SIG-M5 treated with dmso at 0.1 percent for 504 hours (cell line): ENCODE measurements at regions not wholly inside any gene's neighbourhood (a gene's known extent, or its start where the extent isn't known, plus 50 kb on each side); places are given as distances from the start of the nearest gene placed in this dataset.

Source experiments
- DNase-seq: peaks from one replicate; lab custom pipeline; 2025; ENCODE audit not compliant: unreplicated experiment; lab: John Stamatoyannopoulos, UW

GRCh38 chr14:86505808-86506207 lies 975.9 kb downstream of the FLRT2 start:
- DNase-seq: no peak

DNA sequence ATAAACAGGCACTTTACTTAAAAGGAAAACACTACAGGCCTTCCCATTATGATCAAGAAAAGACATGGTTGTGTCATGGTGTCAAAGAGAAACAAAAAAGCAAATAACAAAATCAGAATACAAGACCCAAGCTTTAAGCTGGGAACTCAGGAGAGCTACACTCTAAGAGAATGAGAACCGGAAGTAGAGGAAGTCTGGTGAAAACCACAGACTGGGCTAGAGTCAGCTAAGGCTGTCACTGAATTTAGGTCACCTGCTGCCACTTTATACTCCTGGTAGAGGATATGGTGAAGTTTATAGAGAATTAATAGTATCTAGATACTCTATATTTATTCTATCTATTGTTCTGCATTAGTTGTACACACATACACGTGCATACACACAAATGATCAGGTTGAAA lies 971.7 kb downstream of the FLRT2 start:
- no peak for DNase-seq

DNA sequence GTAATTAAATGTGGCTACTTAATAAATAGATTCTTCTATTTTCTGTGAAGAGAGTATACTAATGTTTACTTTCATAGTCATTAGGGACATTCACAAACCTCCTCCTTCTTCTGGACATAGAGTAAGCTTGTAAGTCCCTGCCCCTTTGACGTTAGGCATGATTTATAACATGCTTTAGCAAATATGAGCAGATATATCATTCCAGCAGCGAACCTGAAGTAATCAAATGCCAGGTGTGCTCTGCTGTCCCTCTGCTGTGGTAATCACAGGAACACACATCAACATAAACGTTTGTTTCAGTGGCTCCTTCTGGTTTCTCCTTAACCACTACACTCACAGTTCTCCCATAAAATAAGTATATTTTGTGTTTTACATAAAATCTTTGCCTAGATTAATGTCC lies 961.8 kb downstream of the FLRT2 start:
- DNase-seq: no peak

DNA sequence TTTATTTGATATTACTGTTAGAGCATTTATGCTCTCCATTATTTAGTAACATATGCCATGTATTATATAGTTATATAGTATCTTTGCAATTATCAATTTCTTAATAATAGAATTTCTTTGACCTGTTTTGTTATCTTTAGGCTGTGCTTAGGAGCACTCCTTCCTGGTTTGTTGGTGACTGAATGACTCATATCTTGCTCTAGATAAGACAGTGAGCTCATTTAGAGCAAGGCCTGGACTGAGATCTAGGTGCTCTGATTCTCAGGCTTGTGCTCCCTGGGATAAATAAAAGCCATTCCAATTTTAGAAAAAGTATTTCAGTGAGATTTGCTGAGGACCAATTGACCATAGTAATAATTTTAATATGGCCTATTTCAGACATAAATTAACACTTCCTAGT lies 951.2 kb downstream of the FLRT2 start:
- DNase-seq: no peak

GRCh38 chr14:86464341-86464740 lies 934.4 kb downstream of the FLRT2 start:
- no peak for DNase-seq

GRCh38 chr14:86462193-86462753 lies 932.3 kb downstream of the FLRT2 start:
- no peak for DNase-seq

GRCh38 chr14:86457481-86458135 lies 927.7 kb downstream of the FLRT2 start:
- no peak for DNase-seq

- DNase-seq: no peak
Observed at GRCh38 chr14:86450085-86450484, 920.1 kb downstream of the FLRT2 start.

DNA sequence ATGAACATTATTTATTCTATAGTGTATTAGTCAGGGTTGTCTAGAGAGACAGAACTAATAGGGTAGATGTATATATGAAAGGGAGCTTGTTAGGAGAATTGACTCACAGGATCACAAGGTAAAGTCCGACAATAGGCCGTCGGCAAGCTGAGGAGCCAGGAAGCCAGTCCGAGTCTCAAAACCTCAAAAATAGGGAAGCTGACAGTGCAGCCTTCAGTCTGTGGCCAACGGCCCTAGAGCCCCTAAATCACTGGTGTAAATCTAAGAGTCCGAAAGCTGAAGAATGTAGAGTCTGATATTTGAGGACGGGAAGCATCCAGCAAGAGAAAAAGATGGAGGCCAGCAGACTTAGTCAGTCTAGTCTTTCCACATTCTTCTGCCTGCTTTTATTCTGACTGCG lies 912.2 kb downstream of the FLRT2 start:
- no peak for DNase-seq

GRCh38 chr14:86430853-86431252 lies 900.9 kb downstream of the FLRT2 start:
- no peak for DNase-seq

DNA sequence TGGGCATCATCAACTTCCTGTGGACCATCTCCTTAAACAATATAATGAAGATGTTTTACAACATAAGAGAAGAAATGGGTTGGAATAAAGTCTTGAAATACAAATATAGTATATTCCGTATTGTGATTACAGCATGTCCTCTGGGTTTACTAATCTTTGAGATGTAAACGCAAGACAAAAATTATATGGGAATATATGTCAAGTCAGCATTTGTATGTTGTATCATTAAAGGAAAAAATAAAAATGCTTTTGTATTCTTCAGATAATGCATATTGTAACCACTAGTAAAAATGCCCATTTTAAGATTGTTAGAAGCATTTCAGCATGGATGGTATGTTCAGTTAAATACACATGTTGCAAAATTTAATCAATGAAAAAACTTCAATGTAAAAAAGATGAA lies 893.3 kb downstream of the FLRT2 start:
- DNase-seq: no peak

DNA sequence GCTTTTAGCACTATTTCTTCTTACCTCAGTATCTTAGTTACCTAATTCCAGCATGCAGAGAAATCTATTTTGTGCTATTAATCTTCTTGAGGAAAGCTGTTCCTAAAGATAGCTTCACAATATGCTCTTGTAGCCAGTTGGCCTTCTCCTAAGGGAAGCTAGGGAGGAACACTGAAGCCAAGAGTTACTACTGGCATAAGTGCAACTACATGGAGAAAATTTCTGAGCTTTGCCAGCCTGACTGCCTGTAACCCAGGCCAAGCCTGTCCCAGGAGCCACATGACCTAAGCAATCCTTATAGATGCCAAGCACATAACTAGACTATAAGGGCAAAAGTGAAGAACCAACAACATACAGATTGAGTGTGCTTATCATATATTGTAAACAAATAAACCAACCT lies 890.2 kb downstream of the FLRT2 start:
- DNase-seq: no peak

DNA sequence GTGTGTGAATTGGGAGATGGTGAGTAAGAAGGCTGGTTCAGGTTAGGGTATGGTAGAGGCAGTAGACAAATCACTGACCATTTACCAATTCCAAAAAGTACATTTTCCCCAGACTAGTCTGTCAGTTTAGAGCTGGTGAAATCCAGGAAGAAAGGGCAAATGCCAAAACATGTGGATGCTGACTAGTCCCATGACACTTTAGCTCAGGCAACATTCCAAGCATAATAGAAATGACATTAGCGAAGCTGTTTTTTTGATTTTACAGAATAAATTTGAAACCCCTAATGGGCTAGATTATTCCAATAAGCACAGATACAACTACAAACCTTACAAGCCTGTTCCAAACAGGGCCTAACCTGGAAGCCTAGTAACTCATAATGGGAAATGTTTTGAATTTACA lies 884.2 kb downstream of the FLRT2 start:
- DNase-seq: no peak

DNA sequence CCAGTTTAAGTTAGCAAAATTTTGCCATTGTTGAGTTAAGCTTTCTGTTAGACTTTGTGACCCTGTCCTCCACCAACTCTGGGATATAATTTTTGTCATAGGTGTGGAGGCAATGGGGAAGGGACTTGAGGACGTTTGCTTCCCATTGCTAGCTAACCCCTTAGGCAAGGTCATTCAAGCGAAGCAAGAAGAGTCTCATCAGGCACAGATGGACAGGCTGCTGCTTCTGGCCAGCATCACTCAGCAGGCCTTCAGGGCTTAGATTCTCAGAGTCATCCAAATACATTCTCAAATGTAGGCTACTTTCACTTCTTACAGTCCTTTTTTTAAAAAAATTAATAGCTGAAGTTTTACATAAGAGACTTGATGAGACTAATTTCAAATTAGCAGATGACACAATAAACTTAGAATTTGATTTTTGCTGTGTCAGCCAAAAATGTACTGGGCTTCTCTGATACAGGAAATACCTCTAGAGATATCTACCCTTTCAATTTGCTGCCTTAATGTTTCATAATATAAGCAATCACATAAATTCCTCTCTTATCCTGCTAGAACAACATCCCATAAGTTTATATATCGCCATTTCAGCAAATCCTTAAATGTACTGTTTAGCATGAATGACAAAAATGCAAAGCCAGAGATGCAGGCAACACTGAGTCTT lies 875.2 kb downstream of the FLRT2 start:
- DNase-seq: no peak

- no peak for DNase-seq
Observed at GRCh38 chr14:86404425-86404824, 874.5 kb downstream of the FLRT2 start.

GRCh38 chr14:86402545-86402944 lies 872.6 kb downstream of the FLRT2 start:
- DNase-seq: no peak

DNA sequence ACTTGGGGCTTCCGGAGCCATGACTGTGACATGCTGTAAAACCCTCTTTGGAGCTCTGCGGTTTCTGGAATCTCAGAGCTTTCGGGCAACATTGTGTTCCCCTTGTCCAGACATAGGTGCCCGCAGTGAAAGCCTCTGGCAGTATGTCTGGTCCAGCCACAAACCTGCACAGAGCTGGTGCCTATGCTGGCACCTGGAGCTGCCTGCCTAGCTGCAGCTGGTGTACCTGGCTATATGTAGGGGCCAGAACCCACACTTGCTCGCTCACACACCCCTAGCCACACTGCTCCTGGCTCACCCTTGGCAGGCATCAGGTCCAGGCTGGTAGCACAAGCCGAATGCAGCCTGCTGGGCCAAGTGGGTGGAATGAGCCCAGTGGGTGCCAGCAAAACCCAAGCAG lies 861.1 kb downstream of the FLRT2 start:
- no peak for DNase-seq

DNA sequence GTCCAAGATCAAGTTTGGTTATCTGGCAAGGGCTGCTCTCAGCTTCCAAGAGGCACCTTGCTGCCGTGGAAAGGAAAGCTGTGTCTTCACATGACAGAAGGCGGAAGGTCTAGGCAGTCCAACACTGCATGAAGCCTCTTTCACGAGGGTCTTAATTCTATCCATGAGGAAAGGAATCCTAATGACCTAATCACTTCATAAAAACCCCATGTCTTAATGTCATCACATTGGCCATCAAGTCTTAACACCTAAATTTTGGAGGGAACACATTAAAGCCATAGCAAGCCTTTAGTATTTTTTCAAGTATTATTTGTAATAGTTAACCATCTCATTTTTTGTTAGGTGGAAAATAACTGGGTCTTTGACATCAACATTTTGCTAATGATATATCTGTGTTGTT lies 858.3 kb downstream of the FLRT2 start:
- DNase-seq: no peak

- DNase-seq: no peak
Observed at GRCh38 chr14:86373886-86374285, 843.9 kb downstream of the FLRT2 start.

DNA sequence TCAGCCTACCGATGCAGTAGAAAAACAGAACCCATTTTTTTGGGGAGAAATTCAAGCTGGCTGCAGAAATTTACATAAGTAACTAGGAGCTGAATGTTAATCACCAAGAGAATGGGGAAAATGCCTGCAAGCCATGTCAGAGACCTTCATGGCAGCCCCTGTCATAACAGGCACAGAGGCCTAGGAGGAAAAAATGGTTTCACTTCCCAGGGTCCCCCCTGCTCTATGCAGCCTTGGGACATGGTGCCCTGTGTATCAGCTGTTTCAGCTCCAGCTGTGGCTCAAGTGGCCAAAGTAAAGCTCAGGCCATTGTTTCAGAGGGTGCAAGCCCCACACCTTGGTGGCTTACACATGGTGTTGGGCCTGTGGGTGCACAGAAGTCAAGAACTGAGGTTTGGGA lies 842.5 kb downstream of the FLRT2 start:
- no peak for DNase-seq

DNA sequence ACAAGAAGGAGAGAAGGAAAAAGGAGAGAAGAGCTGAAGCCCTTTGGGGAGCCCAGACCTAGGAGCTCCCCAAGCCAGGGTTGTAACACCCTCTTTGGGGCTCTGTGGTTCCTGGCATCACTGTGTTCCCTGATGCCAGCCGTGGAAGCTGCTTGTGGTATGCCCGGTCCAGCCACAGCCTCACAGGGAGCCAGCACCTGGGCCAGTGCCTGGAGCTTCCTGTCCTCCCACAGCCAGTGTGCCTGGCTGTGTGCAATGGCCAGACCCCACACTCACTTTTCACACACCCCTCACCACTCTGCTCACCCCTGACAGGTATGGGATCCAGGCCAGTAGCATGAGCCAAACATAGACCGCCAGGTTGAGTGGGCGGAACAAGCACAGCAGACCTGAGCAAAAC lies 834.7 kb downstream of the FLRT2 start:
- DNase-seq: no peak

GRCh38 chr14:86363576-86363975 lies 833.6 kb downstream of the FLRT2 start:
- no peak for DNase-seq

DNA sequence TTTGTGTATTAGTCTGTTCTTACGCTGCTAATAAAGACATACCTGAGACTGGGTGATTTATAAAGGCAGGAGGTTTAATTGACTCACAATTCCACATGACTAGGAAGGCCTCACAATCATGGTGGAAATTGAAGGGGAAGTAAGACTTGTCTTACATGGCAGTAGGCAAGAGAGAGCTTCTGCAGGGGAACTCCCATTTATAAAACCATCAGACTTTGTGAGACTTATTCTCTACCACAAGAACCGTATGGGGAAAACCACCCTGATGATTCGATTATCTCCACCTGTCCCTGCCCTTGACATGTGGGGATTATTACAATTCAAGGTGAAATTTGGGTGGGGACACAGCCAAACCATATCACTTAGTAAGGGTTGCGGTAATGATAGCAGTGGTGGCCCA lies 833.1 kb downstream of the FLRT2 start:
- DNase-seq: no peak
